Esophagus (tissue), 2 donors: ENCODE measurements at regions not wholly inside any gene's neighbourhood (a gene's known extent, or its start where the extent isn't known, plus 50 kb on each side); places are given as distances from the start of the nearest gene placed in this dataset.

ENCODE experiments used
- H3K27ac ChIP-seq, 2 donors: one replicate each; pipeline ENCODE4 v1.5.1; 2013; ENCODE audit warnings: low read depth in 2 of 2, mild to moderate bottlenecking in 2 of 2, inconsistent platforms in 1 of 2, low read length in 1 of 2, moderate library complexity in 1 of 2
- H3K27me3 ChIP-seq, 2 donors: one replicate each; pipeline ENCODE4 v1.6.1; 2013; ENCODE audit warnings: low read length in 2 of 2, control low read depth in 1 of 2, mild to moderate bottlenecking in 1 of 2; ENCODE audit not compliant: insufficient read depth in 2 of 2, control insufficient read depth in 1 of 2
- H3K36me3 ChIP-seq, 2 donors: one replicate each; pipeline ENCODE4 v1.6.1; 2013; ENCODE audit warnings: low read length in 1 of 2; ENCODE audit not compliant: control insufficient read depth in 2 of 2, insufficient read depth in 2 of 2
- H3K4me1 ChIP-seq, 2 donors: one replicate each; pipeline ENCODE4 v1.6.1; 2013; ENCODE audit warnings: low read length in 1 of 2; ENCODE audit not compliant: control insufficient read depth in 2 of 2, insufficient read depth in 2 of 2
- H3K4me3 ChIP-seq, 2 donors: one replicate each; pipeline ENCODE4 v1.5.1; 2013; ENCODE audit warnings: low read length in 2 of 2, mild to moderate bottlenecking in 2 of 2, low read depth in 1 of 2, moderate library complexity in 1 of 2
- H3K9me3 ChIP-seq, 2 donors: one replicate each; pipeline ENCODE4 v1.6.1; 2013; ENCODE audit warnings: mild to moderate bottlenecking in 2 of 2, low read depth in 1 of 2, low read length in 1 of 2, moderate library complexity in 1 of 2; ENCODE audit not compliant: control insufficient read depth in 2 of 2, insufficient read depth in 1 of 2
- WGBS, 2 donors: extraction: QIAGEN DNeasy Blood & Tissue Kit; methylation state at CpG; one replicate each; pipeline ENCODE4 v1.1.7; 2013; 5-methylcytosine and 5-hydroxymethylcytosine counted together
- donor health status: healthy with polysubstance abuse.
- donor health status: Bipolar disorder and iron deficiency.

DNA sequence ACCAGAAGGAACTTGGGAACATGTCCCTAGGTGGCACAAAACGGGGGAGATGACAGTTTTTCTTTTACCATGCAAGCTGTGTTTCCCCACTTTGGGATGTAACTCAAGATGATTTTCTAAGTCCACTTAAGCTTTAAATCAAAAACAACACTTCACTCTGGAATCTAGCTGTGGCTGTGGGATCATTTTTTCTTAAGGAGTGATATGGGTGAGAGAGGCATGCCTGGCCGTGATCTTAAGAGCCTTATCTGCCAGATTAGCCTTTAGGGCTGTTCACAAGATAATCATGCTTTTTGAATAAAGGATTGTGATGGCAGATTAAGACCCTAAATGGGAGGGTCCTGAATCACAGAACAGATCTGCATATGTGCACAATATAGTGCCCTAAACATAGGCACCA, 384.8 kb upstream of the SEMA6D start:
- Histone ChIP-seq H3K4me3 (no peak overlapping the region), H3K27me3 (no peaks in the 10 kb centered on the region), H3K9me3 (no peaks in the 10 kb centered on the region), H3K4me1 (no peaks in the 10 kb centered on the region), H3K36me3 (no peaks in the 10 kb centered on the region), H3K27ac (no peak overlapping the region)
- 61 to 71% methylated on average over 2 of the region's 2 CpGs for WGBS, 2 donors

DNA sequence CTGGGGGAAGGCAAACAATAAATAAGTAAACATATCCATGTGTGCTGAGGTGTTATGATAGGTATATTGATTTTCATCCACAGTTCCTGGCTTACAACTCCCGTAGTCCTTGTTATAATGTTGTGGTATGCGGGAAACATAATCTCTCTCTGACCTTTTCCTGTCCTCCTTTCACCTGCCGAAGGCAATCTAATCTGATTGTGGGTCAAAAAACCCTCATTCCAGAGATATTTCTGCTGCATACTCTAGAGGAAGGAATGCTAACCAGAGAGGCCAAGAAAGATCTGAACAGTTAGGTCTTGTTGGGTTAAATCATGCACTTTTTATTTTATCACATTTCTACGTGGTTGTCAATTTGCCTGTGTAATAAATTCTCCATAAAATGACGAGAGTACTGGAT, 383.6 kb upstream of the SEMA6D start:
- WGBS, 2 donors, result 67 to 87% methylated on average over 5 of the region's 5 CpGs

DNA sequence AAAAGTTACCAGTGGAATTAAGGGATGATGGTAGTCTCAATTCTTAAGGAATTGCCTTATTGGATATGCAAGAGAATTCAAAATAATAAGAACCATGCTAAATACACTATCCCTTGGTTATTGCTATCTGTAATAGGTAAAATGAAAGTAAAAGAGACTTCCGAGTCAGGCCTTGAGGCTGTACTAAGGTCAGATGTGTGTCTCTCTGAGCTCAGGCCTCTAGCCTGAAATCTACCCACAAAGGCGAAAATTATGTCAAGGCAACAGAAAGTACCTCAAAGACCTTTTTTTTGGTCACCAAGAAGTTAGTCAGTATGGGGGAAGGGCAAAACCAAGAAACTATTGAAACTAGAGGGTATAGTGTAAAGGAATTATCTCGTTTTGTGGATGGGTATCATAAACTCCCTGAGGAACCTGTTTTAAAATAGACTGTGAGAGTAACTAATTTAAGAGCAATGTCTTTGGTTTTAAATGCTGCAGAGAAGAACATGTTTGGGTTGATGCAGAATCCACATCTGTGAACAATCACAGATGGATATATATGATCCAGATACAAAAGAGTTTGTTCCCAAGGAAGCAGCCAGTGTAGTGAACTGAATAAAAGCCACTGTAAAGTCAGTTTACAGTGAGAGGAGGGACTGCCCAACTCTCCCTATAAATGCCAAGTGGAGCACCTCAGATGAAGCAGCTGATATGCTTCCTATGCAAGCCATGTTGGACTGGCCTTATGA, 382.3 kb upstream of the SEMA6D start:
- 75 to 86% methylated on average over 3 of the region's 3 CpGs for WGBS, 2 donors
- Histone ChIP-seq H3K4me1 (no peaks in the 10 kb centered on the region), H3K27me3 (no peaks in the 10 kb centered on the region), H3K36me3 (no peaks in the 10 kb centered on the region), H3K4me3 (no peak overlapping the region), H3K27ac (no peak overlapping the region), H3K9me3 (no peaks in the 10 kb centered on the region)

More for the DNA sequence above, 383.6 kb upstream of the SEMA6D start:
- no peak overlapping the region for H3K27ac ChIP-seq
- no peak overlapping the region for H3K4me3 ChIP-seq
- H3K27me3 ChIP-seq, result no peaks in the 10 kb centered on the region
- no peaks in the 10 kb centered on the region for H3K36me3 ChIP-seq
- H3K9me3 ChIP-seq, result no peaks in the 10 kb centered on the region
- no peaks in the 10 kb centered on the region for H3K4me1 ChIP-seq

DNA sequence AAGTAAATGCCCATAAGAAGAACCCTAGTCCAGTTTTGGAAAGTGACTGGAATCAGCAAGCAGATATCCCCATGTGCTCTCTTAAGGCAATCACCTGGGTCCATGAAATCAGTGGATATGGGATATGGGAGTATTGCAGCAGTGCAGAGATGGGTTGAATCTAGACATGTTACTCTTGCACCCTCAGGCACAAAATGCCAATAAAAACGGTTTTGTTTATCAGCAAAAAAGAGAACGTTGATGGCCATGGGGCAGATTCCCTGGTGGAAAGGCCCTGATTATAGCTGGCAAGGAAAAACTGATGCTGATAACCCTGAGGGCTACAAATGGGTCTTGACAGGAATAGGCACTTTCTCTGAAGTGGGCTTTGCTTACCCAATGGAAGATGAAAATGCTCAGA, 380.2 kb upstream of the SEMA6D start:
- Histone ChIP-seq H3K36me3 (no peaks in the 10 kb centered on the region), H3K9me3 (no peaks in the 10 kb centered on the region), H3K4me3 (no peak overlapping the region), H3K4me1 (no peaks in the 10 kb centered on the region), H3K27ac (no peak overlapping the region), H3K27me3 (no peaks in the 10 kb centered on the region)
- 51 to 68% methylated on average over 2 of the region's 2 CpGs for WGBS, 2 donors

DNA sequence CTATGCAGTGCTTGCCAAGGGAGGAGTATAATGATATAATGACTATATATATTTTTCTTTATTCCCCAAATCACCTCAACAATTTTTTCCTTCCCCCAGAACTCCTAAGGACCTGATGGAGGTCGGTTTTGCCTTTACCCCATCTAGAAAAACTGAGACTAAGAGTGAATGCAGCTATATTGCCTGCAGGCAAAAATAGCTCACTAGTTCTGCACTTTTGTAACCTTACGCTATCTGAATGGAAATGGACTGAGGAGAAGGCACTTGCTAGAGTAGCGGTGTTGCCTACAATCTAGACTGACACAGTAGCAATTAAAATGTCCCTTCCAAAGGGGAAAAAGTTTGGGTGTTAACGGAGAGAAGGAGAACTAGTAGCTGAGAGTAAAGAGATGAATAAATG, 379.5 kb upstream of the SEMA6D start:
- Histone ChIP-seq H3K36me3 (no peaks in the 10 kb centered on the region), H3K4me3 (no peak overlapping the region), H3K27ac (no peak overlapping the region), H3K27me3 (no peaks in the 10 kb centered on the region), H3K9me3 (no peaks in the 10 kb centered on the region), H3K4me1 (no peaks in the 10 kb centered on the region)
- WGBS, 2 donors, result 83% methylated on average over 4 of the region's 4 CpGs

DNA sequence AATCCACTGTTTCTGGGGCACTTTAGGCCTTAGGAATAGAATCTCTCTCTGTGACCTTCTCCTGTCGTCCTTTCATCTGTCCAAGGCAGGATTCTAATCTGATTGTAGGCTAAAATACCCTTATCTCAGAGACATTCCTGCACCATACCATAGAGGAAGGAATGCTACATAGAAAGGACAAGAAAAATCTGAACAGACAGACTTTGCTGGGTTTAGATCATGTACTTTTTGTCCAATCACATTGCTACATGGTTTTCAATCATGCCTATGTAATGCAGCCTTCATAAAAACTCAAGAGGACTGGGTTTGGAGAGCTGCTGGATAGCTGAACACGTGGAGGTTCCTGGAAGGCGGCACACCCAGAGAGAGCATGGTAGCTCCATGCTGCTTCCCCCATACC, 378.5 kb upstream of the SEMA6D start:
- no peaks in the 10 kb centered on the region for H3K36me3 ChIP-seq
- H3K27me3 ChIP-seq, result no peaks in the 10 kb centered on the region
- H3K27ac ChIP-seq, result no peak overlapping the region
- H3K4me3 ChIP-seq, result no peak overlapping the region
- H3K9me3 ChIP-seq, result no peaks in the 10 kb centered on the region
- 81 to 89% methylated on average over 3 of the region's 3 CpGs for WGBS, 2 donors
- no peaks in the 10 kb centered on the region for H3K4me1 ChIP-seq

DNA sequence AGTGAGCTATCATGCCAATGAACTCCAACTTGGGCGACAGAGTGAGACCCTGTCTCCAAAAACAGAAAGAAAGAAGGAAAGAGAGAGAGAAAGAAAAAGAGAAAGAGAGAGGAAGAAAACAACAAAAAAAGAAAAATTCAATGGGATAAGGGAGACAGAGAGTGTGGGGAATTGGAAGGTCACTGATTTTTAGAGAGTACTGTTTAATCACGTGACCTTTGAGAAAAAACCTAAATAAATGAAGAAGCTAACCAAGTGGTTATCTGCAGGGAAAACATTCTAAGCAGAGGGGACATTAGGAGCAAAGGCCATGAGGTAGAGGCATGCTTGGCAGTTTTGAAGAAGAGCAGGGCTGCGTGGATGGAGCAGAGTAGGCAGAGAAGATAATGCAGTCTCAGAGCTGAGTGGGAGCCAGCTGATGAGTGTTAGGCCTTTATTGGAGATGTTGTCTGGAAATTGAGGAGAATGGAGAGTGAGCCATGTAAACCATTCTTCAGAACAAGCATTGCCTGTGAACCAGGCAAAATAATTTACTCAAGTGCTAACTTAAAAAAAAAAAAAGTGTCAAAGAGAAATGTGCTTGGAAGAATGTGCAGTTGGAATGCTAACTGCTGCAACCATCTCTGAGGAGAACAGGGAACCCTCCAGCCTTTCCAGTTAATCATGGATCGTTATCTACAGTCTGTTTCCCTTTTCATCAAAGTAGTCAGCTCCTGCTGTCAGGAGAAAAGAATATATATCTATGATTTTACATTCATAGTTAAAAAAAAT, 377.3 kb upstream of the SEMA6D start:
- Histone ChIP-seq H3K9me3 (no peaks in the 10 kb centered on the region), H3K27ac (no peak overlapping the region), H3K4me1 (no peaks in the 10 kb centered on the region), H3K36me3 (no peaks in the 10 kb centered on the region), H3K4me3 (no peak overlapping the region), H3K27me3 (no peaks in the 10 kb centered on the region)
- WGBS, 2 donors, result 83 to 86% methylated on average over 4 of the region's 4 CpGs

DNA sequence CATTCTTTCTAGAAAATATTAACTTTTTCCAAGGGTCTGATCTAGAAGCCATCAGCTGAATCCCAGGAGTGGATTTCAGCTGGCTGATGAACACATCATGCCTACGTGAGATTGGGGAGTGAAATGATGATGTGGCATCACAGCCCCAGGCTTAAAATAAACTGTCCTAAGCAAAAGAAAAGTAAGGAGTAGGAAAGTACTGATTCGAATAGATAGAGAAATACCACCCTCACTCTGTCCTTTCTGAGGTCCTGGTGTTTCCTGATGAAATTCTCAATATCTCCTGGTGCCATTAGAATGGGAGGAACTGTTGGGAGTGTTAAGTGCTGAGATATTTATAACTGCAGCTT, 376.8 kb upstream of the SEMA6D start:
- Histone ChIP-seq H3K27me3 (no peaks in the 10 kb centered on the region), H3K4me3 (no peak overlapping the region), H3K36me3 (no peaks in the 10 kb centered on the region), H3K27ac (no peak overlapping the region), H3K4me1 (no peaks in the 10 kb centered on the region), H3K9me3 (no peaks in the 10 kb centered on the region)
- WGBS, 2 donors, result 62 to 74% methylated on average over 2 of the region's 2 CpGs

DNA sequence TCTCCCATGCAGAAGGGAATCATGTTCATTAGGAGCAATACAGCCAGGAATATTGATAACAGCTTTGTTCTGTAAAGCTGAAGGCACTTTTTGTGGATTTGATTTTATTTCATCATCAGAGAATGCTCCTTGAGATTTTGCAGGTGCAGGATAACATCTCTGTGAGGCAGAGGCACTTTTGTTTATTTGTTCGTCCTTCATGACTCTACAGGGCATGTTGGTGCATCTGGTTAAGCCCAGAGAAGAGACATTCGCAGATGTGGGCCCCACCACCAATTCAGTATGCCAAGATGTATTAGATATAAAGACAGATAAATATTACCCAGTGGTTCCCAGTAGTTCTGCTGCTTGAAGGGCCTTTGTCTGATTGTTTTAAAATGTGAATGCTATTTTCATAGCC, 368.1 kb upstream of the SEMA6D start:
- 58 to 71% methylated on average over 2 of the region's 2 CpGs for WGBS, 2 donors
- Histone ChIP-seq H3K27ac (no peak overlapping the region), H3K27me3 (no peaks in the 10 kb centered on the region), H3K4me3 (no peak overlapping the region), H3K4me1 (no peaks in the 10 kb centered on the region), H3K9me3 (no peaks in the 10 kb centered on the region), H3K36me3 (no peaks in the 10 kb centered on the region)

DNA sequence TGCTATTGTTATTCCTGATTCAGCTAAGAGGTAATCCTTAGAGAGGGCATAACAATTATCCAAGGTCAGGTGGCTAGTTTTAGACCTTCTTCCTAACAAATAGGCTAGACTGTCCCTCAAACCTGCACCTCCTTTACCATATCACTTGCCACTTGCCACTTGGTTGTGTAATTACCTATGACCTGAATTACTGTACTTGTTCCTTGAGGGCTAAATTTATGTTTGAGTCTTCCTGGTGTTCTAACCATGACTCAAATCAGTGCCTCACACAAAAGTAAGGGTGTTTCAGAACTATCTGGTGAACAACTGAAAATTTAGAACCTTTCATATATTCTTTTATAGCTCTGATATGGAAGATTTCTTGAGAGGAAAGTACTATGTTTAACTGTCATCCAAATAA, 365.8 kb upstream of the SEMA6D start:
- H3K27ac ChIP-seq, result no peak overlapping the region
- H3K36me3 ChIP-seq, result no peaks in the 10 kb centered on the region
- H3K4me3 ChIP-seq, result no peak overlapping the region
- no peaks in the 10 kb centered on the region for H3K9me3 ChIP-seq
- H3K4me1 ChIP-seq, result no peaks in the 10 kb centered on the region
- H3K27me3 ChIP-seq, result no peaks in the 10 kb centered on the region
